OCI-LY7 (cell line): ENCODE measurements at regions not wholly inside any gene's neighbourhood (a gene's known extent, or its start where the extent isn't known, plus 50 kb on each side); places are given as distances from the start of the nearest gene placed in this dataset.

Source experiments
- BruUV-seq: library from RNA; stranded (reverse); fragments of 400-500 nt; replicated peaks from 2 replicates; lab custom pipeline; 2021; lab: Mats Ljungman, UMichigan
- CTCF ChIA-PET: fragments of 300-600 bp; sonication (Branson Sonifier 250); formaldehyde crosslinking; loops from one replicate; lab custom pipeline; 2022; ENCODE audit warnings: antibody characterized with exemption; ENCODE audit not compliant: unreplicated experiment; lab: Charles Lee
- POLR2A ChIA-PET: fragments of 300-600 bp; sonication (Branson Sonifier 250); formaldehyde crosslinking; loops from one replicate; lab custom pipeline; 2022; ENCODE audit warnings: antibody characterized with exemption; lab: Charles Lee
- DNase-seq: peaks from one replicate; pipeline ENCODE4 v3.0.0-alpha.2; 2015; ENCODE audit warnings: low spot score
- H2AFZ ChIP-seq: fragments of 200-600 bp; sonication (generic), shearing (Covaris generic); 2 replicates; pipeline ENCODE4 v1.6.1; 2014; ENCODE audit warnings: mild to moderate bottlenecking, antibody characterized with exemption, low read length, moderate library complexity
- H3K27ac ChIP-seq: fragments of 200-600 bp; sonication (generic); 2 replicates; pipeline ENCODE4 v1.5.1; 2014; ENCODE audit warnings: mixed run types, low read depth, mild to moderate bottlenecking, moderate library complexity, low read length, inconsistent platforms; ENCODE audit not compliant: poor library complexity, severe bottlenecking
- H3K36me3 ChIP-seq: fragments of 200-600 bp; sonication (generic); 2 replicates; pipeline ENCODE4 v1.6.1; 2014; ENCODE audit warnings: mild to moderate bottlenecking, antibody characterized with exemption, low read length, moderate library complexity, mixed read lengths; ENCODE audit not compliant: insufficient read depth
- H3K4me1 ChIP-seq: fragments of 200-600 bp; sonication (generic); 2 replicates; pipeline ENCODE4 v1.5.1; 2014; ENCODE audit warnings: mild to moderate bottlenecking, low read length; ENCODE audit not compliant: insufficient read depth, poor library complexity, severe bottlenecking
- H3K4me2 ChIP-seq: fragments of 200-600 bp; sonication (generic); 2 replicates; pipeline ENCODE4 v1.6.1; 2014; ENCODE audit warnings: mild to moderate bottlenecking, low read length
- H3K4me3 ChIP-seq: fragments of 200-600 bp; sonication (generic); 2 replicates; pipeline ENCODE4 v1.5.1; 2014; ENCODE audit warnings: mild to moderate bottlenecking, low read depth, low read length; ENCODE audit not compliant: poor library complexity, severe bottlenecking
- H3K79me2 ChIP-seq: fragments of 200-600 bp; sonication (generic); 2 replicates; pipeline ENCODE4 v1.6.1; 2016; ENCODE audit warnings: low read depth, mild to moderate bottlenecking, low read length, moderate library complexity, mixed read lengths; ENCODE audit not compliant: insufficient read depth
- H3K9me2 ChIP-seq: fragments of 200-600 bp; sonication (generic); 2 replicates; pipeline ENCODE4 v1.6.1; 2016; ENCODE audit warnings: mild to moderate bottlenecking, low read length, mixed read lengths; ENCODE audit not compliant: insufficient read depth
- H3K9me3 ChIP-seq: fragments of 200-600 bp; sonication (generic); 2 replicates; pipeline ENCODE4 v1.6.1; 2014; ENCODE audit warnings: mild to moderate bottlenecking, mixed run types, low read length, mixed read lengths
- H4K20me1 ChIP-seq: fragments of 200-600 bp; sonication (generic); 2 replicates; pipeline ENCODE4 v1.6.1; 2014; ENCODE audit warnings: mild to moderate bottlenecking, antibody characterized with exemption, low read length, moderate library complexity, mixed read lengths; ENCODE audit not compliant: insufficient read depth
- EZH2phosphoT487 ChIP-seq: fragments of 200-600 bp; sonication (generic); IDR thresholded peaks from 2 replicates; pipeline ENCODE4 v1.6.1; 2018; ENCODE audit warnings: low read depth, borderline replicate concordance, mild to moderate bottlenecking, mixed run types, antibody characterized with exemption, low read length, moderate library complexity, mixed read lengths
- intact Hi-C: fragments of 100-400 bp; cut with micrococcal nuclease; formaldehyde crosslinking; loops from one replicate; pipeline ENCODE4 v1.10.0; 2022; ENCODE audit not compliant: unreplicated experiment
- TF ChIP-seq, protein P1 (sequence below): fragments of 200-600 bp; sonication (generic); conservative IDR thresholded peaks from 2 replicates; pipeline ENCODE4 v1.5.1; 2014; ENCODE audit warnings: mild to moderate bottlenecking, antibody characterized with exemption, low read length, moderate library complexity, mixed read lengths

- Histone ChIP-seq H4K20me1 (no peaks in the 10 kb centered on the region), H3K4me1 (no peaks in the 10 kb centered on the region), H3K9me2 (no peaks in the 10 kb centered on the region), H3K27ac (no peak overlapping the region), H2AFZ (no peak overlapping the region), H3K79me2 (no peaks in the 10 kb centered on the region), H3K9me3 (no peaks in the 10 kb centered on the region), H3K4me3 (no peak overlapping the region), H3K4me2 (no peak overlapping the region), H3K36me3 (no peaks in the 10 kb centered on the region)
- BruUV-seq, result no TSS peak
- DNase-seq, result no peak
- CTCF ChIA-PET, result no interaction called here
- intact Hi-C loops, result no loop called here
- no peak for TF ChIP-seq EZH2phosphoT487
- TF ChIP-seq, protein P1, sequence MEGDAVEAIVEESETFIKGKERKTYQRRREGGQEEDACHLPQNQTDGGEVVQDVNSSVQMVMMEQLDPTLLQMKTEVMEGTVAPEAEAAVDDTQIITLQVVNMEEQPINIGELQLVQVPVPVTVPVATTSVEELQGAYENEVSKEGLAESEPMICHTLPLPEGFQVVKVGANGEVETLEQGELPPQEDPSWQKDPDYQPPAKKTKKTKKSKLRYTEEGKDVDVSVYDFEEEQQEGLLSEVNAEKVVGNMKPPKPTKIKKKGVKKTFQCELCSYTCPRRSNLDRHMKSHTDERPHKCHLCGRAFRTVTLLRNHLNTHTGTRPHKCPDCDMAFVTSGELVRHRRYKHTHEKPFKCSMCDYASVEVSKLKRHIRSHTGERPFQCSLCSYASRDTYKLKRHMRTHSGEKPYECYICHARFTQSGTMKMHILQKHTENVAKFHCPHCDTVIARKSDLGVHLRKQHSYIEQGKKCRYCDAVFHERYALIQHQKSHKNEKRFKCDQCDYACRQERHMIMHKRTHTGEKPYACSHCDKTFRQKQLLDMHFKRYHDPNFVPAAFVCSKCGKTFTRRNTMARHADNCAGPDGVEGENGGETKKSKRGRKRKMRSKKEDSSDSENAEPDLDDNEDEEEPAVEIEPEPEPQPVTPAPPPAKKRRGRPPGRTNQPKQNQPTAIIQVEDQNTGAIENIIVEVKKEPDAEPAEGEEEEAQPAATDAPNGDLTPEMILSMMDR, result no peak
- POLR2A ChIA-PET, result no interaction called here
These were observed 385.4 kb upstream of the RND3 start for GRCh38 chr2:150872756-150873395.

DNA sequence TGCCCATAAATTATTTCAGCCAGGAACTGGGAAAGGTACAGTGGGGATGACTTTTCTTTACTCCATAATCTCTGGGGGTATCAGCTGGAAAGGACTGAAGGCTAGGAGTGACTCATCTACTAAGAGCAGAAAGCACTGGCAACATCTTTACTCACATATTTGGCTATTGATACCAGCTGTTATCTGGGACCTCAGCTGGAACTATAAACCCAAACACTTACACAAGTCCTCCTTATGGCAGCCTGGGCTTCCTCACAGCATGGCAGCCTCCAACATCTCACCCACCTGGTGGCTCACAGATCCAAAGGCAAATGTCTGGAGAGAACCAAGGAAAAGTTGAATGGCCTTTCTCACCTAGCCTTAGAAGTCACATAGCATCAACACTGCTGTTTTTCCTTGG lies 379.0 kb upstream of the RND3 start:
- Histone ChIP-seq H3K27ac (no peak overlapping the region), H3K36me3 (no peaks in the 10 kb centered on the region), H3K9me2 (no peaks in the 10 kb centered on the region), H3K4me2 (no peak overlapping the region), H3K79me2 (no peaks in the 10 kb centered on the region), H3K4me3 (no peak overlapping the region), H4K20me1 (no peaks in the 10 kb centered on the region), H3K4me1 (no peaks in the 10 kb centered on the region), H2AFZ (no peak overlapping the region), H3K9me3 (no peaks in the 10 kb centered on the region)
- TF ChIP-seq EZH2phosphoT487, result no peak
- TF ChIP-seq, protein P1, result no peak
- intact Hi-C loops, result no loop called here
- POLR2A ChIA-PET, result interaction anchor here (0.7 kb wide), 1 partner anchor 73 kb away, joined by 3 read pairs; no protein-coding TSS in a partner anchor
- DNase-seq, result no peak
- no TSS peak for BruUV-seq
- CTCF ChIA-PET, result no interaction called here

GRCh38 chr2:150863691-150864090 lies 376.2 kb upstream of the RND3 start:
- Histone ChIP-seq H3K36me3 (no peaks in the 10 kb centered on the region), H3K9me2 (no peaks in the 10 kb centered on the region), H3K4me2 (no peak overlapping the region), H3K79me2 (no peaks in the 10 kb centered on the region), H3K27ac (no peak overlapping the region), H2AFZ (no peak overlapping the region), H4K20me1 (no peaks in the 10 kb centered on the region), H3K4me3 (no peak overlapping the region), H3K9me3 (no peaks in the 10 kb centered on the region), H3K4me1 (no peaks in the 10 kb centered on the region)
- no TSS peak for BruUV-seq
- no peak for DNase-seq
- ChIA-PET CTCF (no interaction called here), POLR2A (no interaction called here)
- TF ChIP-seq, protein P1, result no peak
- no peak for TF ChIP-seq EZH2phosphoT487
- intact Hi-C loops, result no loop called here
